H1 (cell line): ENCODE measurements at regions not wholly inside any gene's neighbourhood (a gene's known extent, or its start where the extent isn't known, plus 50 kb on each side); places are given as distances from the start of the nearest gene placed in this dataset.
"Not testable (repeated sequence)": the region's sequence is repeated elsewhere in the genome, so short reads cannot be mapped to it uniquely, and the experiment has no call there.

Experiments
- CTCF ChIA-PET: fragments of 300-600 bp; sonication (Branson Sonifier 250); formaldehyde crosslinking; loops from one replicate; lab custom pipeline; 2021; ENCODE audit not compliant: partially characterized antibody; lab: Charles Lee
- POLR2A ChIA-PET: fragments of 300-600 bp; sonication (Branson Sonifier 250); formaldehyde crosslinking; loops from one replicate; lab custom pipeline; 2021; ENCODE audit warnings: inconsistent platforms; ENCODE audit not compliant: partially characterized antibody; lab: Charles Lee
- DNase-seq, 2 experiments: peaks; one replicate each; pipeline versions ENCODE4 v3.0.0 to v3.0.0-alpha.2; 2010 to 2022; ENCODE audit warnings: low spot score in 2 of 2, low read depth in 1 of 2, mixed read lengths in 1 of 2
- FAIRE-seq: peaks from 2 replicates; lab custom pipeline; 2011; peaks lifted over from hg19 to GRCh38; lab: Jason Lieb, UNC
- H2AFZ ChIP-seq: 2 replicates; pipeline ENCODE4 v1.8.1; 2012; ENCODE audit warnings: low read length, inconsistent platforms
- H2AK5ac ChIP-seq: 2 replicates; pipeline ENCODE4 v1.6.1; 2013; ENCODE audit warnings: low read depth, low read length
- H2BK120ac ChIP-seq: replicated peaks from 2 replicates; pipeline ENCODE3; 2013; ENCODE audit warnings: low read depth, low read length, inconsistent platforms
- H2BK12ac ChIP-seq: 2 replicates; pipeline ENCODE4 v1.6.1; 2013; ENCODE audit warnings: low read depth, low read length
- H2BK15ac ChIP-seq: 2 replicates; pipeline ENCODE4 v1.6.1; 2013; ENCODE audit warnings: low read length
- H2BK20ac ChIP-seq: 2 replicates; pipeline ENCODE4 v1.6.1; 2013; ENCODE audit warnings: low read length
- H2BK5ac ChIP-seq: 2 replicates; pipeline ENCODE4 v1.6.1; 2013; ENCODE audit warnings: low read depth, low read length
- H3K14ac ChIP-seq: 2 replicates; pipeline ENCODE4 v1.6.1; 2013; ENCODE audit warnings: inconsistent platforms; ENCODE audit not compliant: insufficient read length
- H3K18ac ChIP-seq: 2 replicates; pipeline ENCODE4 v1.6.1; 2013; ENCODE audit warnings: low read length; ENCODE audit errors: extremely low read depth
- H3K23ac ChIP-seq: 2 replicates; pipeline ENCODE4 v1.6.1; 2013; ENCODE audit warnings: inconsistent platforms; ENCODE audit not compliant: insufficient read length
- H3K23me2 ChIP-seq: 2 replicates; pipeline ENCODE4 v1.6.1; 2013; ENCODE audit warnings: low read depth, low read length
- H3K27ac ChIP-seq: 2 replicates; pipeline ENCODE4 v1.6.1; 2011; ENCODE audit warnings: low read depth, low read length, inconsistent platforms
- H3K27me3 ChIP-seq, 4 experiments: replicated peaks in 1 of 4; 1 replicate in 1 of 4; 2 replicates in 3 of 4; pipeline versions ENCODE4 v1.6.1 to v1.8.1; 2011 to 2013; ENCODE audit warnings: low read length in 3 of 4, mild to moderate bottlenecking in 3 of 4, inconsistent platforms in 2 of 4, mixed read lengths in 2 of 4, moderate library complexity in 1 of 4; ENCODE audit not compliant: control insufficient read depth in 3 of 4, insufficient read depth in 3 of 4; ENCODE audit errors: extremely low read depth in 1 of 4
- H3K36me3 ChIP-seq, 4 experiments: 2 replicates each; pipeline versions ENCODE4 v1.6.1 to v1.8.1; 2011 to 2013; ENCODE audit warnings: mild to moderate bottlenecking in 4 of 4, low read length in 3 of 4, moderate library complexity in 2 of 4, control low read depth in 1 of 4, inconsistent platforms in 1 of 4; ENCODE audit not compliant: insufficient read depth in 4 of 4, control insufficient read depth in 2 of 4
- H3K4ac ChIP-seq: replicated peaks from 2 replicates; pipeline ENCODE3; 2013; ENCODE audit warnings: low read length, low read depth, mixed read lengths, inconsistent platforms; ENCODE audit not compliant: insufficient read length
- H3K4me1 ChIP-seq, 4 experiments: replicated peaks in 1 of 4; 1 replicate in 1 of 4; 2 replicates in 3 of 4; pipeline versions ENCODE4 v1.6.1 to v1.8.1; 2011 to 2013; ENCODE audit warnings: low read length in 3 of 4, inconsistent platforms in 2 of 4, mixed read lengths in 1 of 4; ENCODE audit not compliant: insufficient read depth in 4 of 4, control insufficient read depth in 3 of 4
- H3K4me2 ChIP-seq, 2 experiments: 2 replicates each; pipeline versions ENCODE4 v1.6.1 to v1.8.1; 2011 to 2013; ENCODE audit warnings: low read depth in 2 of 2, low read length in 2 of 2, control low read depth in 1 of 2, inconsistent platforms in 1 of 2, mild to moderate bottlenecking in 1 of 2; ENCODE audit not compliant: insufficient read depth in 1 of 2
- H3K4me3 ChIP-seq, 4 experiments: fragments of 200-600, 300-600 bp in 1 of 4; sonication (generic), shearing (Covaris generic), sonication (Bioruptor Twin) in 1 of 4; 2 replicates each; pipeline versions ENCODE4 v1.5.1 to v1.8.1; 2011 to 2016; ENCODE audit warnings: low read length in 4 of 4, low read depth in 3 of 4, control low read depth in 2 of 4, inconsistent platforms in 2 of 4, mild to moderate bottlenecking in 2 of 4, mixed read lengths in 1 of 4, moderate library complexity in 1 of 4; ENCODE audit not compliant: insufficient read depth in 2 of 4; ENCODE audit errors: extremely low read depth in 1 of 4
- H3K56ac ChIP-seq: replicated peaks from 2 replicates; pipeline ENCODE3; 2013; ENCODE audit warnings: low read depth, mild to moderate bottlenecking, mixed read lengths, low read length, inconsistent platforms; ENCODE audit not compliant: insufficient read length
- H3K79me1 ChIP-seq: 2 replicates; pipeline ENCODE4 v1.6.1; 2013; ENCODE audit warnings: low read depth, low read length, control low read depth
- H3K79me2 ChIP-seq, 2 experiments: 2 replicates each; pipeline versions ENCODE4 v1.6.1 to v1.8.1; 2012 to 2013; ENCODE audit warnings: low read length in 2 of 2, mild to moderate bottlenecking in 2 of 2, inconsistent platforms in 1 of 2; ENCODE audit not compliant: insufficient read depth in 2 of 2, control insufficient read depth in 1 of 2
- H3K9ac ChIP-seq, 4 experiments: replicated peaks in 1 of 4; 1 replicate in 1 of 4; 2 replicates in 3 of 4; pipeline versions ENCODE4 v1.6.1 to v1.8.1; 2011 to 2013; ENCODE audit warnings: low read depth in 3 of 4, low read length in 3 of 4, control low read depth in 2 of 4, mild to moderate bottlenecking in 2 of 4, moderate library complexity in 2 of 4, inconsistent platforms in 1 of 4; ENCODE audit errors: extremely low read depth in 1 of 4
- H3K9me3 ChIP-seq, 2 experiments: 2 replicates each; pipeline versions ENCODE4 v1.6.1 to v1.8.1; 2012 to 2013; ENCODE audit warnings: mild to moderate bottlenecking in 2 of 2, moderate library complexity in 2 of 2, control low read depth in 1 of 2, inconsistent platforms in 1 of 2, low read depth in 1 of 2, low read length in 1 of 2, mixed read lengths in 1 of 2; ENCODE audit not compliant: insufficient read depth in 2 of 2
- H4K20me1 ChIP-seq, 2 experiments: replicated peaks in 1 of 2; 2 replicates each; pipeline versions ENCODE3 to v1.8.1; 2011 to 2013; ENCODE audit warnings: inconsistent platforms in 2 of 2, low read length in 2 of 2, mild to moderate bottlenecking in 1 of 2; ENCODE audit not compliant: insufficient read depth in 2 of 2, control insufficient read depth in 1 of 2
- H4K5ac ChIP-seq: 2 replicates; pipeline ENCODE4 v1.6.1; 2013; ENCODE audit warnings: low read length, low read depth, mixed read lengths, inconsistent platforms; ENCODE audit not compliant: insufficient read length
- H4K8ac ChIP-seq: 2 replicates; pipeline ENCODE4 v1.8.0; 2013; ENCODE audit warnings: mild to moderate bottlenecking, moderate library complexity, low read length, inconsistent platforms; ENCODE audit not compliant: insufficient read depth; ENCODE audit errors: extremely low read depth
- H4K91ac ChIP-seq: replicated peaks from 2 replicates; pipeline ENCODE3; 2013; ENCODE audit warnings: low read length, mixed read lengths, inconsistent platforms; ENCODE audit not compliant: insufficient read length
- WGBS, 2 experiments: shearing (Covaris generic) in 1 of 2; methylation state at CpG; one replicate each; pipeline versions ENCODE4 v1.1.6 to v1.1.7; 2013 to 2015; ENCODE audit warnings: low lambda C conversion rate in 2 of 2, mixed read lengths in 2 of 2, inconsistent platforms in 1 of 2, low coverage in 1 of 2, missing lambda C conversion rate in 1 of 2; ENCODE audit not compliant: insufficient replicate concordance in 2 of 2, insufficient coverage in 1 of 2, insufficient read length in 1 of 2; ENCODE audit errors: extremely low coverage in 1 of 2, missing lambda C conversion rate in 1 of 2; 5-methylcytosine and 5-hydroxymethylcytosine counted together

- WGBS, 2 experiments, result 92% methylated on average over 1 of the region's 1 CpG; no CpG with 5 or more reads in 1 of the 2 experiments
- H3K56ac ChIP-seq, H2BK5ac ChIP-seq, H3K4me1 ChIP-seq, H3K4ac ChIP-seq, H3K9ac ChIP-seq, H3K79me1 ChIP-seq, H3K9me3 ChIP-seq, H2BK12ac ChIP-seq, H3K79me2 ChIP-seq, POLR2A ChIA-PET, H2AK5ac ChIP-seq, H2BK120ac ChIP-seq, H2BK15ac ChIP-seq, DNase-seq, H3K23ac ChIP-seq, H3K4me3 ChIP-seq, H4K8ac ChIP-seq, H3K27ac ChIP-seq, H4K20me1 ChIP-seq, H3K23me2 ChIP-seq, H3K14ac ChIP-seq, H3K27me3 ChIP-seq, H2BK20ac ChIP-seq, H3K18ac ChIP-seq, FAIRE-seq, CTCF ChIA-PET, H2AFZ ChIP-seq, H4K5ac ChIP-seq, H3K4me2 ChIP-seq, H3K36me3 ChIP-seq, H4K91ac ChIP-seq: not testable (repeated sequence)
Observed at GRCh38 chr6:49304393-49304792, 158.7 kb downstream of the MMUT start.
